ENCODE measurements at regions not wholly inside any gene's neighbourhood (a gene's known extent, or its start where the extent isn't known, plus 50 kb on each side); places are given as distances from the start of the nearest gene placed in this dataset.
"Not testable (repeated sequence)": the region's sequence is repeated elsewhere in the genome, so short reads cannot be mapped to it uniquely, and the experiment has no call there.

GRCh38 chr6:9875605-9876353, 539.1 kb downstream of the TFAP2A start:
- ATAC-seq = no peak
- Mint-ChIP-seq H3K4me1 (no peaks in the 10 kb centered on the region), H3K4me3 (no peak overlapping the region), H3K9me3 (peaks cover 4 to 26% (median 15%) of the 10 kb centered on the region in 9 donors), H3K27me3 (no peaks in the 10 kb centered on the region), H3K36me3 (peaks cover 0 to 8% (median 1%) of the 10 kb centered on the region in 3 donors), H3K27ac (no peak overlapping the region)
- POLR2A ChIA-PET = no interaction called here
- no peak for DNase-seq

- DNase-seq (no peak), ATAC-seq (no peak)
- Mint-ChIP-seq H3K27me3 (no peaks in the 10 kb centered on the region), H3K4me3 (no peak overlapping the region), H3K9me3 (peaks cover 12 to 58% (median 32%) of the 10 kb centered on the region in 9 donors), H3K4me1 (no peaks in the 10 kb centered on the region), H3K36me3 (peaks cover 0 to 25% (median 0%) of the 10 kb centered on the region in 3 donors), H3K27ac (no peak overlapping the region)
- POLR2A ChIA-PET = no interaction called here
These were observed 552.2 kb downstream of the TFAP2A start for GRCh38 chr6:9862603-9863167.

- POLR2A ChIA-PET = no interaction called here
- H3K27me3 Mint-ChIP-seq = no peaks in the 10 kb centered on the region
- no peak for ATAC-seq
- H3K36me3 Mint-ChIP-seq = peaks cover 0 to 36% (median 0%) of the 10 kb centered on the region in 3 donors
- no peaks in the 10 kb centered on the region for H3K4me1 Mint-ChIP-seq
- H3K4me3 Mint-ChIP-seq = peak overlapping the region in 1 of 10 donors; percentile 38
- no peak for DNase-seq
- H3K27ac Mint-ChIP-seq = no peak overlapping the region
- H3K9me3 Mint-ChIP-seq = peaks cover 21 to 53% (median 34%) of the 10 kb centered on the region in 9 donors
These were observed 563.1 kb downstream of the TFAP2A start for GRCh38 chr6:9851541-9852380.

- Mint-ChIP-seq H3K4me3 (no peak overlapping the region), H3K4me1 (no peaks in the 10 kb centered on the region), H3K27ac (no peak overlapping the region), H3K9me3 (peaks cover 22 to 61% (median 35%) of the 10 kb centered on the region in 9 donors), H3K27me3 (no peaks in the 10 kb centered on the region), H3K36me3 (peaks cover 0 to 36% (median 0%) of the 10 kb centered on the region in 3 donors)
- POLR2A ChIA-PET = no interaction called here
- no peak for ATAC-seq
- DNase-seq = no peak
These were observed 563.9 kb downstream of the TFAP2A start for GRCh38 chr6:9851006-9851405.

- no peak for ATAC-seq
- no peak overlapping the region for H3K27ac Mint-ChIP-seq
- H3K4me3 Mint-ChIP-seq = no peak overlapping the region
- no peak for DNase-seq
- POLR2A ChIA-PET = no interaction called here
- H3K36me3 Mint-ChIP-seq = peaks cover 0 to 35% (median 0%) of the 10 kb centered on the region in 3 donors
- no peaks in the 10 kb centered on the region for H3K27me3 Mint-ChIP-seq
- H3K4me1 Mint-ChIP-seq = no peaks in the 10 kb centered on the region
- peaks cover 0 to 60% (median 28%) of the 10 kb centered on the region in 9 donors for H3K9me3 Mint-ChIP-seq
These were observed 566.8 kb downstream of the TFAP2A start for GRCh38 chr6:9848094-9848493.

GRCh38 chr6:9841886-9842725, 572.8 kb downstream of the TFAP2A start:
- peaks cover 0 to 1% (median 0%) of the 10 kb centered on the region in 5 donors for H3K27me3 Mint-ChIP-seq
- H3K27ac Mint-ChIP-seq = no peak overlapping the region
- no peak overlapping the region for H3K4me3 Mint-ChIP-seq
- H3K36me3 Mint-ChIP-seq = peaks cover 0 to 7% (median 0%) of the 10 kb centered on the region in 3 donors
- no peaks in the 10 kb centered on the region for H3K4me1 Mint-ChIP-seq
- no peak for DNase-seq
- no peak for ATAC-seq
- H3K9me3 Mint-ChIP-seq = peaks cover 0 to 35% (median 6%) of the 10 kb centered on the region in 9 donors
- POLR2A ChIA-PET = no interaction called here

- Mint-ChIP-seq H3K36me3 (peaks cover 0 to 5% (median 0%) of the 10 kb centered on the region in 3 donors), H3K27me3 (peaks cover 0 to 1% (median 0%) of the 10 kb centered on the region in 5 donors), H3K9me3 (peaks cover 0 to 22% (median 8%) of the 10 kb centered on the region in 9 donors), H3K27ac (no peak overlapping the region), H3K4me3 (no peak overlapping the region), H3K4me1 (no peaks in the 10 kb centered on the region)
- ATAC-seq (no peak), DNase-seq (no peak)
- POLR2A ChIA-PET = no interaction called here
These were observed 580.6 kb downstream of the TFAP2A start for GRCh38 chr6:9834233-9834632.

GRCh38 chr6:9831783-9832182, 583.1 kb downstream of the TFAP2A start:
- POLR2A ChIA-PET = no interaction called here

GRCh38 chr6:9830808-9831207, 584.1 kb downstream of the TFAP2A start:
- no peak for ATAC-seq
- H3K27me3 Mint-ChIP-seq = no peaks in the 10 kb centered on the region
- H3K36me3 Mint-ChIP-seq = no peaks in the 10 kb centered on the region
- no peak overlapping the region for H3K4me3 Mint-ChIP-seq
- H3K27ac Mint-ChIP-seq = no peak overlapping the region
- H3K4me1 Mint-ChIP-seq = no peaks in the 10 kb centered on the region
- DNase-seq = no peak
- POLR2A ChIA-PET = no interaction called here
- peaks cover 0 to 21% (median 3%) of the 10 kb centered on the region in 9 donors for H3K9me3 Mint-ChIP-seq

More at GRCh38 chr6:9831783-9832182, 583.1 kb downstream of the TFAP2A start:
- Mint-ChIP-seq H3K36me3 (no peaks in the 10 kb centered on the region), H3K9me3 (peaks cover 0 to 18% (median 8%) of the 10 kb centered on the region in 9 donors), H3K4me3 (no peak overlapping the region), H3K4me1 (no peaks in the 10 kb centered on the region), H3K27ac (no peak overlapping the region), H3K27me3 (no peaks in the 10 kb centered on the region)
- ATAC-seq (no peak), DNase-seq (no peak)

GRCh38 chr6:9825526-9825925, 589.3 kb downstream of the TFAP2A start:
- no peak for ATAC-seq
- no peak overlapping the region for H3K27ac Mint-ChIP-seq
- peaks cover 0 to 25% (median 5%) of the 10 kb centered on the region in 9 donors for H3K9me3 Mint-ChIP-seq
- H3K36me3 Mint-ChIP-seq = no peaks in the 10 kb centered on the region
- H3K4me3 Mint-ChIP-seq = no peak overlapping the region
- H3K27me3 Mint-ChIP-seq = peaks cover 0 to 3% (median 0%) of the 10 kb centered on the region in 5 donors
- DNase-seq = no peak
- POLR2A ChIA-PET = no interaction called here
- H3K4me1 Mint-ChIP-seq = no peaks in the 10 kb centered on the region

- H3K9me3 Mint-ChIP-seq, H3K4me3 Mint-ChIP-seq, POLR2A ChIA-PET, H3K27me3 Mint-ChIP-seq, ATAC-seq, H3K27ac Mint-ChIP-seq, H3K36me3 Mint-ChIP-seq, DNase-seq, H3K4me1 Mint-ChIP-seq: not testable (repeated sequence)
These were observed 604.1 kb downstream of the TFAP2A start for GRCh38 chr6:9810727-9811126.

- DNase-seq (no peak), ATAC-seq (no peak)
- POLR2A ChIA-PET = no interaction called here
- peaks cover 0 to 11% (median 2%) of the 10 kb centered on the region in 9 donors for H3K9me3 Mint-ChIP-seq
- no peak overlapping the region for H3K27ac Mint-ChIP-seq
- H3K36me3 Mint-ChIP-seq = peaks cover 0 to 4% (median 0%) of the 10 kb centered on the region in 3 donors
- H3K4me3 Mint-ChIP-seq = no peak overlapping the region
- no peaks in the 10 kb centered on the region for H3K27me3 Mint-ChIP-seq
- H3K4me1 Mint-ChIP-seq = no peaks in the 10 kb centered on the region
These were observed 604.6 kb downstream of the TFAP2A start for GRCh38 chr6:9810286-9810685.

All from naive thymus-derived CD8-positive, alpha-beta T cell (primary cell).